Erythroblast (primary cell): ENCODE measurements at regions not wholly inside any gene's neighbourhood (a gene's known extent, or its start where the extent isn't known, plus 50 kb on each side); places are given as distances from the start of the nearest gene placed in this dataset.

Experiments
- GATA1 ChIP-seq: IDR thresholded peaks from 2 replicates; pipeline ENCODE4 v1.6.1; 2011; ENCODE audit warnings: low read depth, mild to moderate bottlenecking, control low read depth, low read length, moderate library complexity
- POLR2A ChIP-seq: IDR thresholded peaks from 2 replicates; pipeline ENCODE4 v1.6.1; 2011; ENCODE audit warnings: mild to moderate bottlenecking, low read length

DNA sequence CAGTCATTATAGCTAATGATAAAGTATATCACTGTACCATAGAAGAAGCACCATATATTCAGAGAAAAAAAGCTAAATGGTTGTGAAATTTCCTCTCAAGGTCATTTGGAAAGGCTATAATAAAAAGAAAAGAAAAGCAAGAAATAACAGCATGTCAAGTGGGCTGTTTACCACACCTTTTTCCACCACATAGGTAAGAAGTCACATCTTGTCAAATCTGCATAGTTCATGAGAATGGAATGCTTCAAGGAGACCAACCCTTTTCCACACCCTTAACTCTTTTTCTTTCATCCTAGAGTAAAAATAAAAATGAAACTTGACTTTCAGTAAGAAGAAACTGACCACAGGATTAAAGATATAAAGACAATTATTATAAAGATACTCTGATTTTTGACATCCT is 91.2 kb downstream of the ATP6V1G3 start:
- TF ChIP-seq POLR2A: no peak
- no peak for TF ChIP-seq GATA1
